Sigmoid colon (tissue), 6 donors: ENCODE measurements at regions not wholly inside any gene's neighbourhood (a gene's known extent, or its start where the extent isn't known, plus 50 kb on each side); places are given as distances from the start of the nearest gene placed in this dataset.

ENCODE experiments used
- DNase-seq: peaks from one replicate; pipeline ENCODE4 v3.0.0-alpha.2; 2019
- H3K27ac ChIP-seq, 4 donors: fragments of 200-600 bp; sonication (generic); one replicate each; pipeline ENCODE4 v1.5.1; 2016 to 2019; ENCODE audit warnings: mild to moderate bottlenecking in 1 of 4
- H3K27me3 ChIP-seq, 3 donors: fragments of 200-600 bp; sonication (generic); one replicate each; pipeline ENCODE4 v1.5.1; 2019; ENCODE audit warnings: mild to moderate bottlenecking in 1 of 3
- H3K36me3 ChIP-seq, 4 donors: fragments of 200-600 bp; sonication (generic); one replicate each; pipeline ENCODE4 v1.5.1; 2016 to 2019
- H3K4me1 ChIP-seq, 4 donors: fragments of 200-600 bp; sonication (generic); one replicate each; pipeline ENCODE4 v1.5.1; 2017 to 2019
- H3K4me3 ChIP-seq, 4 donors: fragments of 200-600 bp; sonication (generic); one replicate each; pipeline ENCODE4 v1.5.1; 2017 to 2019; ENCODE audit warnings: mild to moderate bottlenecking in 2 of 4, moderate library complexity in 1 of 4
- H3K9me3 ChIP-seq, 4 donors: fragments of 200-600 bp in 3 of 4; sonication (generic) in 3 of 4; one replicate each; pipeline versions ENCODE4 v1.5.1 to v1.6.1; 2013 to 2019
- CTCF ChIP-seq, 4 experiments: fragments of 450-650 bp in 3 of 4; fragments of 200-600 bp in 1 of 4; IDR thresholded peaks; one replicate each; pipeline ENCODE4 v1.5.1; 2016 to 2019; ENCODE audit warnings: antibody characterized with exemption in 4 of 4, mild to moderate bottlenecking in 3 of 4, moderate library complexity in 2 of 4
- EP300 ChIP-seq, 4 donors: sonication (generic); formaldehyde crosslinking; IDR thresholded peaks; one replicate each; pipeline ENCODE4 v1.6.1; 2017; ENCODE audit warnings: antibody characterized with exemption in 4 of 4
- POLR2A ChIP-seq, 2 donors: fragments of 450-650 bp; IDR thresholded peaks; one replicate each; pipeline ENCODE4 v1.6.1; 2016; ENCODE audit warnings: antibody characterized with exemption in 2 of 2, mild to moderate bottlenecking in 2 of 2, moderate library complexity in 2 of 2
- POLR2AphosphoS5 ChIP-seq, 4 donors: sonication (generic); formaldehyde crosslinking; IDR thresholded peaks; one replicate each; pipeline ENCODE4 v1.6.1; 2017; ENCODE audit warnings: antibody characterized with exemption in 4 of 4
- WGBS, 2 donors: extraction: QIAGEN DNeasy Blood & Tissue Kit; methylation state at CpG; one replicate each; pipeline ENCODE4 v1.1.7; 2013; 5-methylcytosine and 5-hydroxymethylcytosine counted together
- intact Hi-C: fragments of 100-400 bp; cut with DNase I; formaldehyde crosslinking; loops from one replicate; pipeline ENCODE4 v1.15.1; 2023
- donor health status: healthy with polysubstance abuse.
- donor health status: healthy.

- Histone ChIP-seq H3K4me1 (peaks cover 0 to 4% (median 0%) of the 10 kb centered on the region in 4 donors), H3K4me3 (no peak overlapping the region), H3K9me3 (no peaks in the 10 kb centered on the region), H3K36me3 (no peaks in the 10 kb centered on the region), H3K27me3 (no peaks in the 10 kb centered on the region), H3K27ac (no peak overlapping the region)
- 74 to 79% methylated on average over 6 of the region's 6 CpGs for WGBS, 2 donors
- intact Hi-C loops = no loop called here
- DNase-seq = no peak
- TF ChIP-seq CTCF (IDR thresholded peaks at IDR 0.05) (no peak), POLR2A (IDR thresholded peaks at IDR 0.05) (no peak), EP300 (IDR thresholded peaks at IDR 0.05) (no peak), POLR2AphosphoS5 (IDR thresholded peaks at IDR 0.05) (no peak)
Measured at GRCh38 chr2:129164220-129164949, 815.1 kb upstream of the RAB6C start.

GRCh38 chr2:129165006-129165405 is 814.5 kb upstream of the RAB6C start:
- intact Hi-C loops = no loop called here
- Histone ChIP-seq H3K9me3 (no peaks in the 10 kb centered on the region), H3K4me1 (peaks cover 0 to 4% (median 0%) of the 10 kb centered on the region in 4 donors), H3K36me3 (no peaks in the 10 kb centered on the region), H3K27me3 (no peaks in the 10 kb centered on the region), H3K4me3 (no peak overlapping the region), H3K27ac (no peak overlapping the region)
- no peak for DNase-seq
- TF ChIP-seq EP300 (IDR thresholded peaks at IDR 0.05) (no peak), POLR2AphosphoS5 (IDR thresholded peaks at IDR 0.05) (no peak), POLR2A (IDR thresholded peaks at IDR 0.05) (no peak), CTCF (IDR thresholded peaks at IDR 0.05) (no peak)

- Histone ChIP-seq H3K4me1 (peaks cover 0 to 4% (median 0%) of the 10 kb centered on the region in 4 donors), H3K27me3 (no peaks in the 10 kb centered on the region), H3K9me3 (no peaks in the 10 kb centered on the region), H3K27ac (no peak overlapping the region), H3K36me3 (no peaks in the 10 kb centered on the region), H3K4me3 (no peak overlapping the region)
- TF ChIP-seq POLR2A (IDR thresholded peaks at IDR 0.05) (no peak), POLR2AphosphoS5 (IDR thresholded peaks at IDR 0.05) (no peak), CTCF (IDR thresholded peaks at IDR 0.05) (no peak), EP300 (IDR thresholded peaks at IDR 0.05) (no peak)
- intact Hi-C loops = no loop called here
- no peak for DNase-seq
- 76 to 84% methylated on average over 1 of the region's 1 CpG for WGBS, 2 donors
Measured at GRCh38 chr2:129167456-129167855, 812.0 kb upstream of the RAB6C start.

- Histone ChIP-seq H3K4me1 (no peaks in the 10 kb centered on the region), H3K27me3 (no peaks in the 10 kb centered on the region), H3K9me3 (no peaks in the 10 kb centered on the region), H3K36me3 (no peaks in the 10 kb centered on the region), H3K27ac (no peak overlapping the region), H3K4me3 (no peak overlapping the region)
- 93 to 95% methylated on average over 2 of the region's 2 CpGs for WGBS, 2 donors
- TF ChIP-seq POLR2A (IDR thresholded peaks at IDR 0.05) (no peak), CTCF (IDR thresholded peaks at IDR 0.05) (no peak), EP300 (IDR thresholded peaks at IDR 0.05) (no peak), POLR2AphosphoS5 (IDR thresholded peaks at IDR 0.05) (no peak)
- intact Hi-C loops = no loop called here
- DNase-seq = no peak
Measured at GRCh38 chr2:129170570-129170969, 808.9 kb upstream of the RAB6C start.

GRCh38 chr2:129174143-129174542 is 805.3 kb upstream of the RAB6C start:
- TF ChIP-seq EP300 (IDR thresholded peaks at IDR 0.05) (no peak), POLR2AphosphoS5 (IDR thresholded peaks at IDR 0.05) (no peak), POLR2A (IDR thresholded peaks at IDR 0.05) (no peak), CTCF (IDR thresholded peaks at IDR 0.05) (no peak)
- no peak overlapping the region for H3K27ac ChIP-seq
- no peaks in the 10 kb centered on the region for H3K9me3 ChIP-seq
- no peaks in the 10 kb centered on the region for H3K4me1 ChIP-seq
- WGBS, 2 donors = 75 to 86% methylated on average over 2 of the region's 2 CpGs
- intact Hi-C loops = no loop called here
- no peak overlapping the region for H3K4me3 ChIP-seq
- H3K27me3 ChIP-seq = no peaks in the 10 kb centered on the region
- DNase-seq = no peak
- no peaks in the 10 kb centered on the region for H3K36me3 ChIP-seq
